HEK293 (cell line): ENCODE measurements at regions not wholly inside any gene's neighbourhood (a gene's known extent, or its start where the extent isn't known, plus 50 kb on each side); places are given as distances from the start of the nearest gene placed in this dataset.

Source experiments
- CTCF ChIA-PET: fragments of 350-600 bp; formaldehyde crosslinking; extraction: SDS; loops from one replicate; lab custom pipeline; 2021; ENCODE audit warnings: antibody characterized with exemption; lab: Yijun Ruan, JAX
- POLR2A ChIA-PET: fragments of 300-600 bp; formaldehyde crosslinking; extraction: SDS; loops from one replicate; lab custom pipeline; 2020; ENCODE audit warnings: antibody characterized with exemption, inconsistent platforms; lab: Yijun Ruan, JAX
- H3K27ac ChIP-seq: fragments of 200-500 bp; sonication (Bioruptor generic); 2 replicates; pipeline ENCODE4 v1.5.1; 2014; ENCODE audit warnings: low read depth, low read length, control low read depth, inconsistent platforms; ENCODE audit errors: extremely low read depth
- H3K36me3 ChIP-seq, 2 experiments: fragments of 200-500 bp in 1 of 2; sonication (Bioruptor generic) in 1 of 2; 1 replicate in 1 of 2; 2 replicates in 1 of 2; pipeline ENCODE4 v1.5.1; 2014 to 2017; ENCODE audit warnings: inconsistent platforms in 2 of 2, low read length in 2 of 2; ENCODE audit not compliant: control insufficient read depth in 2 of 2, insufficient read depth in 1 of 2
- H3K4me1 ChIP-seq: fragments of 200-500 bp; sonication (Bioruptor generic); 2 replicates; pipeline ENCODE4 v1.5.1; 2014; ENCODE audit warnings: mild to moderate bottlenecking, low read length, inconsistent platforms; ENCODE audit not compliant: control insufficient read depth, insufficient read depth
- H3K4me3 ChIP-seq: 2 replicates; pipeline ENCODE4 v1.5.1; 2011; ENCODE audit warnings: low read depth, mild to moderate bottlenecking, control low read depth, low read length, moderate library complexity
- H3K9me3 ChIP-seq: fragments of 200-500 bp; sonication (Bioruptor generic); 2 replicates; pipeline ENCODE4 v1.5.1; 2014; ENCODE audit warnings: low read depth, low read length, inconsistent platforms; ENCODE audit not compliant: control insufficient read depth, insufficient read depth
- HOXA7 ChIP-seq: sonication (generic); formaldehyde crosslinking; IDR thresholded peaks from 2 replicates; pipeline ENCODE4 v1.8.1; 2022; ENCODE audit warnings: missing genetic modification reagents, borderline replicate concordance
- KLF7 ChIP-seq: fragments of 450-650 bp; formaldehyde crosslinking; IDR thresholded peaks from 2 replicates; pipeline ENCODE4 v1.5.1; 2016; ENCODE audit warnings: missing biosample characterization, missing genetic modification characterization, borderline replicate concordance
- REPIN1 ChIP-seq: fragments of 450-650 bp; formaldehyde crosslinking; IDR thresholded peaks from 2 replicates; pipeline ENCODE4 v1.5.1; 2017; ENCODE audit warnings: missing biosample characterization, missing genetic modification characterization, low read depth
- REST ChIP-seq: fragments of 450-650 bp; formaldehyde crosslinking; IDR thresholded peaks from 2 replicates; pipeline ENCODE4 v1.5.1; 2016; ENCODE audit warnings: missing biosample characterization, missing genetic modification characterization
- ZNF10 ChIP-seq: fragments of 450-650 bp; formaldehyde crosslinking; IDR thresholded peaks from 2 replicates; pipeline ENCODE4 v1.5.1; 2017; ENCODE audit warnings: missing biosample characterization, missing genetic modification characterization
- ZNF169 ChIP-seq: fragments of 450-650 bp; formaldehyde crosslinking; IDR thresholded peaks from 2 replicates; pipeline ENCODE4 v1.5.1; 2016; ENCODE audit warnings: missing biosample characterization, missing genetic modification characterization
- ZNF18 ChIP-seq: fragments of 450-650 bp; formaldehyde crosslinking; IDR thresholded peaks from 2 replicates; pipeline ENCODE4 v1.5.1; 2016; ENCODE audit warnings: missing biosample characterization, missing genetic modification characterization
- ZNF202 ChIP-seq: fragments of 450-650 bp; formaldehyde crosslinking; IDR thresholded peaks from 2 replicates; pipeline ENCODE4 v1.5.1; 2016; ENCODE audit warnings: missing biosample characterization, missing genetic modification characterization, borderline replicate concordance
- ZNF221 ChIP-seq: fragments of 450-650 bp; formaldehyde crosslinking; IDR thresholded peaks from 2 replicates; pipeline ENCODE4 v1.5.1; 2017; ENCODE audit warnings: missing biosample characterization, missing genetic modification characterization, borderline replicate concordance
- ZNF223 ChIP-seq: fragments of 450-650 bp; formaldehyde crosslinking; IDR thresholded peaks from 2 replicates; pipeline ENCODE4 v1.5.1; 2016; ENCODE audit warnings: missing biosample characterization, missing genetic modification characterization
- ZNF324 ChIP-seq: fragments of 450-650 bp; formaldehyde crosslinking; IDR thresholded peaks from 2 replicates; pipeline ENCODE4 v1.5.1; 2016; ENCODE audit warnings: missing biosample characterization, missing genetic modification characterization
- ZNF354C ChIP-seq: fragments of 450-650 bp; formaldehyde crosslinking; IDR thresholded peaks from 2 replicates; pipeline ENCODE4 v1.5.1; 2016; ENCODE audit warnings: missing biosample characterization, missing genetic modification characterization, low read depth, borderline replicate concordance
- ZNF488 ChIP-seq: fragments of 450-650 bp; formaldehyde crosslinking; IDR thresholded peaks from 2 replicates; pipeline ENCODE4 v1.5.1; 2016; ENCODE audit warnings: missing biosample characterization, missing genetic modification characterization
- TF ChIP-seq, protein P1 (sequence below): fragments of 450-650 bp; formaldehyde crosslinking; IDR thresholded peaks from 2 replicates; pipeline ENCODE4 v1.5.1; 2016; ENCODE audit warnings: missing biosample characterization, missing genetic modification characterization
- TF ChIP-seq, protein P2 (sequence below): fragments of 450-650 bp; formaldehyde crosslinking; IDR thresholded peaks from 2 replicates; pipeline ENCODE4 v1.5.1; 2016; ENCODE audit warnings: missing biosample characterization, missing genetic modification characterization

DNA sequence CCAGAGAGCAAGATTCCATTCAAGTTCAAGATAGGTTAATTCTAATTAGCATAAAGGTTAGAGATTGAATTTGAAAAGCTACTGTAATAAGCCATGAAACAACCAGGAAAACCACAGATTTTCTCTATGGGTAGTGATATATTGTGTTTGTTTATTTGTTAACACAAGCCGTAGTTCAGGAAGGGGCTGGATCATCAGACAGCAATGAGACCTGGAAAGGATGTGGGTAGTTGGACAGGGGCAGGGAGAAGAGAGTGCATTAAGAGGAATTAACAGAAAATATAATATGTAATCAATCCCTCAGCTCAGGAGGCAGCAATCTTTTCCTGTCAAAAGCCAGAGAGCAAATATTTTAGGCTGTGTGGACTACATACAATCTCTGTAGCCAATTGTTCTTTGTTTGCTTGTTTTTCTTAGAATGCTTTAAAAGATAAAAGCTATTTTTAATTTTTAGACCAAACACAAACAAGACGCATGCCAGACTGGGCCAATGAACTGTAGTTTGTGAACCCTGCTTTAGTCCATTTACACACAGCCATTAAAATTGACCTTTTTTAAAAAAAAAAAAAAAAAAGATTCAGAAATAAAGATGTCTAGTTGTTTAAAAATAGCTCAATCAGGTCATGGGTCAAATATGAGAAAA lies 398.7 kb upstream of the MARCKS start:
- TF ChIP-seq ZNF18 (tag by site-specific recombination) (no peak), REST (tag by site-specific recombination) (peak; percentile 60; the same call in 1 of the 2 replicates), ZNF221 (tag by site-specific recombination) (no peak)
- no peaks in the 10 kb centered on the region for H3K36me3 ChIP-seq
- peaks cover 13% of the 10 kb centered on the region for H3K4me1 ChIP-seq
- no peak overlapping the region for H3K4me3 ChIP-seq
- ChIA-PET CTCF (interaction anchor here (0.6 to 4.4 kb wide), 4 partner anchors 8 to 438 kb away, joined by 3 to 25 read pairs (median 4); no protein-coding TSS in a partner anchor), POLR2A (interaction anchor here (0.6 kb wide), 2 partner anchors 8 to 1426 kb away, joined by 4 read pairs; no protein-coding TSS in a partner anchor)
- no peaks in the 10 kb centered on the region for H3K9me3 ChIP-seq
- no peak overlapping the region for H3K27ac ChIP-seq

- TF ChIP-seq ZNF324 (tag by site-specific recombination) (no peak), KLF7 (tag by site-specific recombination) (no peak), REPIN1 (tag by site-specific recombination) (no peak), HOXA7 (CRISPR knock-in tag) (no peak), ZNF202 (tag by site-specific recombination) (no peak), ZNF10 (no peak), ZNF354C (tag by site-specific recombination) (no peak), ZNF488 (tag by site-specific recombination) (no peak), ZNF223 (tag by site-specific recombination) (no peak), ZNF169 (no peak)
- TF ChIP-seq, protein P1, sequence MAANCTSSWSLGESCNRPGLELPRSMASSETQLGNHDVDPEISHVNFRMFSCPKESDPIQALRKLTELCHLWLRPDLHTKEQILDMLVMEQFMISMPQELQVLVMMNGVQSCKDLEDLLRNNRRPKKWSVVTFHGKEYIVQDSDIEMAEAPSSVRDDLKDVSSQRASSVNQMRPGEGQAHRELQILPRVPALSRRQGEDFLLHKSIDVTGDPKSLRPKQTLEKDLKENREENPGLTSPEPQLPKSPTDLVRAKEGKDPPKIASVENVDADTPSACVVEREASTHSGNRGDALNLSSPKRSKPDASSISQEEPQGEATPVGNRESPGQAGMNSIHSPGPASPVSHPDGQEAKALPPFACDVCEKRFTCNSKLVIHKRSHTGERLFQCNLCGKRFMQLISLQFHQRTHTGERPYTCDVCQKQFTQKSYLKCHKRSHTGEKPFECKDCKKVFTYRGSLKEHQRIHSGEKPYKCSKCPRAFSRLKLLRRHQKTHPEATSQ (tag by site-specific recombination): no peak
- TF ChIP-seq, protein P2, sequence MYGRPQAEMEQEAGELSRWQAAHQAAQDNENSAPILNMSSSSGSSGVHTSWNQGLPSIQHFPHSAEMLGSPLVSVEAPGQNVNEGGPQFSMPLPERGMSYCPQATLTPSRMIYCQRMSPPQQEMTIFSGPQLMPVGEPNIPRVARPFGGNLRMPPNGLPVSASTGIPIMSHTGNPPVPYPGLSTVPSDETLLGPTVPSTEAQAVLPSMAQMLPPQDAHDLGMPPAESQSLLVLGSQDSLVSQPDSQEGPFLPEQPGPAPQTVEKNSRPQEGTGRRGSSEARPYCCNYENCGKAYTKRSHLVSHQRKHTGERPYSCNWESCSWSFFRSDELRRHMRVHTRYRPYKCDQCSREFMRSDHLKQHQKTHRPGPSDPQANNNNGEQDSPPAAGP (tag by site-specific recombination): no peak
- TF ChIP-seq, all 188 proteins: peak for 0
- CTCF ChIA-PET: interaction anchor here (0.6 to 4.4 kb wide), 15 partner anchors 9 to 1201 kb away, joined by 3 to 25 read pairs (median 3); no protein-coding TSS in a partner anchor
- Histone ChIP-seq H3K9me3 (no peaks in the 10 kb centered on the region), H3K36me3 (no peaks in the 10 kb centered on the region), H3K4me1 (peaks cover 13% of the 10 kb centered on the region), H3K27ac (no peak overlapping the region), H3K4me3 (no peak overlapping the region)
- POLR2A ChIA-PET: interaction anchor here (0.6 to 1.4 kb wide), 2 partner anchors 65 to 397 kb away, joined by 4 read pairs; no protein-coding TSS in a partner anchor
Observed at GRCh38 chr6:113461153-113461932, 395.8 kb upstream of the MARCKS start.
